DND-41 (cell line): ENCODE measurements at regions not wholly inside any gene's neighbourhood (a gene's known extent, or its start where the extent isn't known, plus 50 kb on each side); places are given as distances from the start of the nearest gene placed in this dataset.
"Not testable (repeated sequence)": the region's sequence is repeated elsewhere in the genome, so short reads cannot be mapped to it uniquely, and the experiment has no call there.

ENCODE experiments used
- ATAC-seq: fragments of 200-7000 bp; cut with Tn5 transposase; 3 replicates; pipeline ENCODE4 v1.9.1; 2021; ENCODE audit warnings: low read depth; ENCODE audit not compliant: insufficient read depth
- DNase-seq: peaks from one replicate; pipeline ENCODE4 v3.0.0-alpha.2; 2020
- H2AFZ ChIP-seq: 2 replicates; pipeline ENCODE4 v1.6.0; 2012; ENCODE audit warnings: low read depth, low read length
- H3K27ac ChIP-seq: 2 replicates; pipeline ENCODE4 v1.5.1; 2012; ENCODE audit warnings: low read length, inconsistent platforms
- H3K27me3 ChIP-seq: fragments of 200-600 bp; sonication (generic); 2 replicates; pipeline ENCODE4 v1.6.0; 2012; ENCODE audit warnings: low read length, mild to moderate bottlenecking, inconsistent platforms; ENCODE audit not compliant: insufficient read depth, poor library complexity
- H3K36me3 ChIP-seq: 2 replicates; pipeline ENCODE4 v1.5.1; 2012; ENCODE audit warnings: low read length, inconsistent platforms; ENCODE audit not compliant: insufficient read depth
- H3K4me1 ChIP-seq: 2 replicates; pipeline ENCODE4 v1.5.1; 2012; ENCODE audit warnings: mild to moderate bottlenecking, low read length; ENCODE audit not compliant: insufficient read depth
- H3K4me2 ChIP-seq: 2 replicates; pipeline ENCODE4 v1.6.0; 2012; ENCODE audit warnings: mild to moderate bottlenecking, moderate library complexity, low read length, inconsistent platforms; ENCODE audit not compliant: insufficient read depth
- H3K4me3 ChIP-seq, 2 experiments: fragments of 200-600 bp in 1 of 2; shearing (Covaris generic) in 1 of 2; 2 replicates each; pipeline ENCODE4 v1.5.1; 2012 to 2016; ENCODE audit warnings: inconsistent platforms in 2 of 2, low read length in 2 of 2, mild to moderate bottlenecking in 2 of 2, low read depth in 1 of 2, moderate library complexity in 1 of 2
- H3K79me2 ChIP-seq: 2 replicates; pipeline ENCODE4 v1.6.0; 2012; ENCODE audit warnings: low read length, inconsistent platforms; ENCODE audit not compliant: insufficient read depth
- H3K9ac ChIP-seq: 2 replicates; pipeline ENCODE4 v1.6.0; 2012; ENCODE audit warnings: low read depth, mild to moderate bottlenecking, inconsistent platforms, low read length, moderate library complexity
- H3K9me3 ChIP-seq: 2 replicates; pipeline ENCODE4 v1.5.1; 2012; ENCODE audit warnings: low read length, moderate library complexity, mild to moderate bottlenecking, inconsistent platforms; ENCODE audit not compliant: insufficient read depth, severe bottlenecking
- H4K20me1 ChIP-seq: 2 replicates; pipeline ENCODE4 v1.6.0; 2012; ENCODE audit warnings: low read length; ENCODE audit not compliant: insufficient read depth
- EZH2 ChIP-seq: IDR thresholded peaks from 3 replicates; pipeline ENCODE4 v1.6.1; 2012; ENCODE audit warnings: borderline replicate concordance, low read depth, mild to moderate bottlenecking, moderate library complexity, low read length, inconsistent platforms; ENCODE audit not compliant: severe bottlenecking
- TF ChIP-seq, protein P1 (sequence below): IDR thresholded peaks from 2 replicates; pipeline ENCODE4 v1.5.1; 2012; ENCODE audit warnings: borderline replicate concordance, low read length, moderate library complexity, mild to moderate bottlenecking; ENCODE audit not compliant: poor library complexity, severe bottlenecking; ENCODE audit errors: extremely low read depth

DNA sequence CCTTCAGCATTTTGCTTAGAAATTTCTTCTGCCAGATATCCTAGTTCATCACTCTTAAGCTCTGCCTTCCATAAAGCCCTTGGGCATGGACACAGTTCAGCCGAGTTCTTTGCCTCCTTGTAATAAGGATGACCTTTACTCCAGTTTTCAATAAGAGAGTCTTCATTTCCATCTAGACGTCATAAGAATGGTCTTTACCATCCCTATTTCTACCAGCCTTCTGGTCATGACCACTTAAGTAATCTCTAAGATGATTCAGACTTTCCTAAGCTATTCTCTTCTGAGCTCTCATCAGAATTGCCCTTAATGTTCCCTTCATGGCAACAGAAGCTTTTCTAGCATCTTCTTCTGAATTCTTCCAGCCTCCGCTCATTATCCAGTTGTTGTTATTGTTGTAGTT, 126.1 kb downstream of the TFAP2C start:
- no peak overlapping the region for H2AFZ ChIP-seq

DNA sequence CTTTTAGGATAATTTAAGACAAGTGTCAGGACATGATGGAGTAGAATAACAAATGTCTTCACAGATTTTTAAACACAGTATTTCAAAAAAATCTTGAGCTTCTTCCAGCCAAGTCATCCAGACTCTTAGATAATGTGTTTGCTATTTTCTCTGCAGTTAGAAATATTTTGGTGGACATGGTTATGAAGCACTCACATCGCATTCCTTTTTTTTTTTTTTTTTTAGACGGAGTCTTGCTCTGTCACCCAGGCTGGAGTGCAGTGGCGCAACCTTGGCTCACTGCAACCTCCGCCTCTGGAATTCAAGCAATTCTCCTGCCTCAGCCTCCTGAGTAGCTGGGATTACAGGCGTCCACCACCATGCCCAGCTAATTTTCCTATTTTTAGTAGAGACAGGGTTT, 127.6 kb downstream of the TFAP2C start:
- not testable (repeated sequence) for H3K9me3 ChIP-seq, ATAC-seq, H4K20me1 ChIP-seq, H3K79me2 ChIP-seq, H3K9ac ChIP-seq, H3K4me1 ChIP-seq, DNase-seq, H2AFZ ChIP-seq, H3K4me2 ChIP-seq, H3K27ac ChIP-seq, H3K36me3 ChIP-seq, H3K27me3 ChIP-seq, H3K4me3 ChIP-seq

More for the DNA sequence above, 126.1 kb downstream of the TFAP2C start:
- H4K20me1 ChIP-seq = no peaks in the 10 kb centered on the region
- no peak overlapping the region for H3K4me3 ChIP-seq
- DNase-seq = no peak
- no peak overlapping the region for H3K9ac ChIP-seq
- no peak overlapping the region for H3K27ac ChIP-seq
- no peak for ATAC-seq
- H3K4me1 ChIP-seq = no peaks in the 10 kb centered on the region
- peaks cover 7% of the 10 kb centered on the region for H3K27me3 ChIP-seq
- H3K36me3 ChIP-seq = no peaks in the 10 kb centered on the region
- H3K4me2 ChIP-seq = no peak overlapping the region
- H3K9me3 ChIP-seq = no peaks in the 10 kb centered on the region
- no peaks in the 10 kb centered on the region for H3K79me2 ChIP-seq
- TF ChIP-seq, protein P1, sequence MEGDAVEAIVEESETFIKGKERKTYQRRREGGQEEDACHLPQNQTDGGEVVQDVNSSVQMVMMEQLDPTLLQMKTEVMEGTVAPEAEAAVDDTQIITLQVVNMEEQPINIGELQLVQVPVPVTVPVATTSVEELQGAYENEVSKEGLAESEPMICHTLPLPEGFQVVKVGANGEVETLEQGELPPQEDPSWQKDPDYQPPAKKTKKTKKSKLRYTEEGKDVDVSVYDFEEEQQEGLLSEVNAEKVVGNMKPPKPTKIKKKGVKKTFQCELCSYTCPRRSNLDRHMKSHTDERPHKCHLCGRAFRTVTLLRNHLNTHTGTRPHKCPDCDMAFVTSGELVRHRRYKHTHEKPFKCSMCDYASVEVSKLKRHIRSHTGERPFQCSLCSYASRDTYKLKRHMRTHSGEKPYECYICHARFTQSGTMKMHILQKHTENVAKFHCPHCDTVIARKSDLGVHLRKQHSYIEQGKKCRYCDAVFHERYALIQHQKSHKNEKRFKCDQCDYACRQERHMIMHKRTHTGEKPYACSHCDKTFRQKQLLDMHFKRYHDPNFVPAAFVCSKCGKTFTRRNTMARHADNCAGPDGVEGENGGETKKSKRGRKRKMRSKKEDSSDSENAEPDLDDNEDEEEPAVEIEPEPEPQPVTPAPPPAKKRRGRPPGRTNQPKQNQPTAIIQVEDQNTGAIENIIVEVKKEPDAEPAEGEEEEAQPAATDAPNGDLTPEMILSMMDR = no peak
- TF ChIP-seq EZH2 = no peak

DNA sequence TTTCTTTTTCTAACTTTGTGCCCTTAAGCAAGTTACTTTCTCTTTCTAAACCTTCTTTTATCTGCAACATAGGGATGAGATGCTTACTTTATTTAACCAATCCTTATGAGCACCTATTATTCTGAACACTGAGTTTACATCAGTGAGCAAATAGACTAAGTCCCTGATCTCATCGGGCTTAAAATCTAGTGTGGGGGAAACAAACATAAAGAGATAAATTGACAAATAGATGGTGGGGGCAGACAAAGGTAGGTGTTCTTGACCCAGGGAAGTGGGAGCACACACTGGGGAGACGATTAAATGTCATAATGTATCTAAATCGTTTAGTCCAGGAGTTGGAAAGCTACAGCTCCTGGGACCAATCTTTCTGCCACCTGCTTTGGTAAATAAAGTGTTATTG, 129.6 kb downstream of the TFAP2C start:
- Histone ChIP-seq H4K20me1 (no peaks in the 10 kb centered on the region), H3K9ac (no peak overlapping the region), H3K79me2 (no peaks in the 10 kb centered on the region), H3K9me3 (no peaks in the 10 kb centered on the region), H3K36me3 (no peaks in the 10 kb centered on the region), H3K27me3 (no peaks in the 10 kb centered on the region), H3K4me1 (no peaks in the 10 kb centered on the region), H2AFZ (no peak overlapping the region), H3K4me3 (no peak overlapping the region), H3K27ac (no peak overlapping the region), H3K4me2 (no peak overlapping the region)
- TF ChIP-seq, protein P1 = no peak
- no peak for TF ChIP-seq EZH2
- DNase-seq (no peak), ATAC-seq (no peak)

DNA sequence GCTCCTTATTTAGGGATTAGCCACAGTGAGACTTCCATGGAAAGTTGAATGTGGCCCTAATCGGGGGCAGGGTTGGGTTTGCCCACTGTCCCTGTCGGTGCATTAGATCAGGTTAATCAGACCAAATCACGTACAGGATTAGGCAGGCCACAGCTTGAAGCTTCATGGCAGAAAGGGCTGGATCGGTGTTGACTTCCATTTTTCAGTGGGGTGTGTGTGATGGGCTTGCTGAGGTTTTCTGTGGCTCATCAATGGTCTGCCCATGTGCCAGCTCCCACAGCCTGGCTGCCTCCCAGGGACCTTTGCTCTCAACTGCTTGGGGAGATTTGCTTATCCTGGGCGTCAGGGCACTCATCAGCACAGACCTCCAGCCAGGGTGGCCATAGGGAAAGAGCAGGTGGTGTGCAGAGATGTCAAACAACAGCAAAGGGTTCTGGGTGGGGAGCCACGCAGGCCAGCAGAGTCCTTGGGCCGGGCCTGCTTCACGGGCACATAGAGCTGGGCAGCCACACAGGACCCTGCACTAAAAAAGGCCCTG, 130.7 kb downstream of the TFAP2C start:
- Histone ChIP-seq H2AFZ (no peak overlapping the region), H4K20me1 (no peaks in the 10 kb centered on the region), H3K9me3 (no peaks in the 10 kb centered on the region), H3K79me2 (no peaks in the 10 kb centered on the region), H3K4me1 (no peaks in the 10 kb centered on the region), H3K9ac (no peak overlapping the region), H3K4me2 (no peak overlapping the region), H3K36me3 (no peaks in the 10 kb centered on the region), H3K27ac (no peak overlapping the region), H3K27me3 (no peaks in the 10 kb centered on the region), H3K4me3 (no peak overlapping the region)
- no peak for ATAC-seq
- DNase-seq = no peak
- TF ChIP-seq, protein P1 = no peak
